ENCODE measurements at regions not wholly inside any gene's neighbourhood (a gene's known extent, or its start where the extent isn't known, plus 50 kb on each side); places are given as distances from the start of the nearest gene placed in this dataset.

DNA sequence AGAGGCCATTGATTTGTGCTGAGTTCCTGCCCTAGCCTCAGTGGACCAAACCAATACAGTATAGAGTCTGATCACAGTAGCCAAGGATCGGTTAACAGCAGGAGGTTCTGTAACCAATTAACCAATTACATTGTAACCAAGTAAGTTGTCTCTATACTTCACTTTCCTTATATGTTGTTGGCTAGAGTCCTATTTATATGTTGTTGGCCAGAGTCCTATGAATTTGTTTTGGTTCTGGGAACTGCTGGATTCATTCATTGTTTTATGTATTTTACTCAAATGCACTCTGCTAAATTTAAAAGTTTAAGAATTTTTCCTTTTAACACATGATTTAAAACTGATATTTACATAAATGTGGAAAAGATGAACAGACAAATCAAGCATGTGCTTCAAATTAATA lies 597.4 kb upstream of the HS3ST5 start:
- TF ChIP-seq, protein P1, sequence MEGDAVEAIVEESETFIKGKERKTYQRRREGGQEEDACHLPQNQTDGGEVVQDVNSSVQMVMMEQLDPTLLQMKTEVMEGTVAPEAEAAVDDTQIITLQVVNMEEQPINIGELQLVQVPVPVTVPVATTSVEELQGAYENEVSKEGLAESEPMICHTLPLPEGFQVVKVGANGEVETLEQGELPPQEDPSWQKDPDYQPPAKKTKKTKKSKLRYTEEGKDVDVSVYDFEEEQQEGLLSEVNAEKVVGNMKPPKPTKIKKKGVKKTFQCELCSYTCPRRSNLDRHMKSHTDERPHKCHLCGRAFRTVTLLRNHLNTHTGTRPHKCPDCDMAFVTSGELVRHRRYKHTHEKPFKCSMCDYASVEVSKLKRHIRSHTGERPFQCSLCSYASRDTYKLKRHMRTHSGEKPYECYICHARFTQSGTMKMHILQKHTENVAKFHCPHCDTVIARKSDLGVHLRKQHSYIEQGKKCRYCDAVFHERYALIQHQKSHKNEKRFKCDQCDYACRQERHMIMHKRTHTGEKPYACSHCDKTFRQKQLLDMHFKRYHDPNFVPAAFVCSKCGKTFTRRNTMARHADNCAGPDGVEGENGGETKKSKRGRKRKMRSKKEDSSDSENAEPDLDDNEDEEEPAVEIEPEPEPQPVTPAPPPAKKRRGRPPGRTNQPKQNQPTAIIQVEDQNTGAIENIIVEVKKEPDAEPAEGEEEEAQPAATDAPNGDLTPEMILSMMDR (IDR thresholded peaks at IDR 0.05; ENCODE audit: low read length): no peak
- TF ChIP-seq EZH2 (IDR thresholded peaks at IDR 0.05; ENCODE audit: borderline replicate concordance, low read length): no peak

Measured in OCI-LY1 (cell line).